Stimulated activated CD8-positive, alpha-beta memory T cell treated with anti-CD3 and anti-CD28 coated beads, Interleukin-12 subunit alpha, Interleukin-12 subunit beta, amount 100 ng/mL, for 24 hours (primary cell): ENCODE measurements at regions not wholly inside any gene's neighbourhood (a gene's known extent, or its start where the extent isn't known, plus 50 kb on each side); places are given as distances from the start of the nearest gene placed in this dataset.
"Not testable (repeated sequence)": the region's sequence is repeated elsewhere in the genome, so short reads cannot be mapped to it uniquely, and the experiment has no call there.

Source experiments
- DNase-seq: peaks from one replicate; pipeline ENCODE4 v3.0.0-alpha.2; 2020; ENCODE audit errors: extremely low read depth

DNA sequence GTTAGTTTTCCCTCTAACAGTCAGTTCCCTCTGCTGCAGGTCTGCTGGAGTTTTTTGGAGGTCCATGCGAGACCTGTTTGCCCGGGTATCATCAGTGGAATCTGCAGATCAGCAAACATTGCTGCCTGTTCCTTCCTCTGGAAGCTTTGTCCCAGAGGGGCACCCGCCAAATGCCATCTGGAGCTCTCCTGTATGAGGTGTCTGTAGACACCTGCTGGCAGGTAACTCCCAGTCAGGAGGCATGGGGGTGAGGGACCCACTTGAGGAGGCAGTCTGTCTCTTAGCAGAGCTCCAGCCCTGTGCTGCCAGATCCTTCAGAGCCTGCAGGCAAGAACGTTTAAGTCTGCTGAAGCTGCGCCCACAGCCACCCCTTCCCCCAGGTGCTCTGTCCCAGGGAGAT lies 884.3 kb upstream of the GRIA3 start:
- not testable (repeated sequence) for DNase-seq

DNA sequence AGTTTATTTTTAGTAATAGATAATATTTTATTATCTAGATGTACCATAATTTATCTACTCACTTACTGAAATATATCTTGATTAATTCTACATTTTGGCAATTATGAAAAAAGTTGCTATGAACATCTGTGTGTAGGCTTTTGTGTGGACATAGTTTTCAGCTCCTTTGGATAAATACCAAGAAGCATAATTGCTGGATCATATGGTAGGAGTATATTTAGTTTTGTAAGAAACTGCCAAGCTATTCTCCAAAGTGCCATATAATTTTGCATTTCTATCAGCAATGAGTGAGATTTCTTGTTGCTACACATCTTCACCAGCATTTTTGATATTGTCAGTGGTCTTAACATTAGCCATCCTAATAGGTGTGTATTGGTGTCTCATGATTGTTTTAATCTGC lies 882.6 kb upstream of the GRIA3 start:
- no peak for DNase-seq

DNA sequence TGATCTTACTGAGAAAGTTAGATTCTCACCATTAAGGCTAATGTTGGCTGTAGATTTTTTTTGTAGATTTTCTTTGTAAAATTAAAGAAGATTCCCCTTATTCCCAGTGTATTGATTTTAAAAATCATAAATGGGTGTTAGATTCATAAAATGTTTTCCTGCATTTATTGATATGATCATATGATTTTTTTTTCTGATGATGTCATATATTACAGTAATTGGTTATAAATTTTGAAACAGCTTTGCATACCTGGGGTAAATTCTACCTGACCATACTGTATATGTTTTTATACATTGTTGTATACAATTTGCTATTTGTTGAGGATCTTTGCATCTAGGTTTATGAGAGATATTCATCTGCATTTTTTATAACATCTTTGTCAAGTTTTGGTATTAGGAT lies 880.3 kb upstream of the GRIA3 start:
- DNase-seq = no peak

DNA sequence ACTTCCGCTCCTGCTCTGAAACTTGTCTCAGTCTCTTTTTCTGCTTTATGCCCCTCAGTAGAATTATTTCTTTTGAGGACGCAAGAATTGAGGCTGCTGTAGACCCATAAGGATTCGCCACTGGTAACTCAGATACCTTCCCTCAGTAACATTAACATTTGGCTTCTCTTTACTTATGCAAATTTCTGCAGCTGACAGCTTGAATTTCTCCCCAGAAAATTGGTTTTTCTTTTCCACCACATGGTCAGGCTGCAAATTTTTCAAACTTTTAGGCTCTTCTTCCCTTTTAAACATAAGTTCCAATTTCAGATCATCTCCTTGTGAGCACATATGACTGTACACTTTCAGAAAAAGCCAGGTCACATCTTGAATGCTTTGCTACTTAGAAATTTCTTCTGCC lies 839.3 kb upstream of the GRIA3 start:
- DNase-seq = no peak

DNA sequence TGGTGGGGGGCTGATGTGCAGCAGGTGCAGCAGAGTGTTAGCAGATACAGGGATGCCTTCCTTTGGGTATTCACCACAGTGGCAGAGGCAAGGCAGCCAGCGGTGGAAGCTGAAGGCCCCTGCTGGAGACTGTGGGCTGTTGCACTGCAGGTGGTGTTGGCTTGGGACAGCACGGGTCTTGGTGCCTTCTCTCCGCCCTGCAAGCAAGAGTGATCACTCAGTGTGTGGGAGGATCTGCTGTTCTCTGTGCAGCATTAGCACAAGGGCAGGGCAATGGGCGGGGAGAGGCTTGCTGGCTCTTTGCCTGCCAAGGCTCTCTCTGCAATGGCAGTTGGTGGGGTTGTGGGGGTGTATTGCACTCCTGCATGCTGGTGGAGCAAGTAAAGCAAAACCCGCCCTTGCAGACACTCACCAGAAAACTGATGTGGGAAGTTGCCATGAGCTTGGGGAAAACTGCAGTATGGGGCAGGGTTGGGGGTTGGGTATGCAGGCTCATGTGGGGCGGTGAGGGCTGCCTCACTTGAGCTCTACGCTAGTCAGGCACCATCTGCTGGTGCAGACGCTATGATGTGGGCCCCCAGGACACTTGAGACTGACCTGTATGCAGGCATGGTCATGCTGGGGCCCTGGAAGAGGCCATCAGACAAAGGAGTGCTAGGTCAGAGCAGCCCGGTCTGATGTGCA lies 820.8 kb upstream of the GRIA3 start:
- DNase-seq = no peak

DNA sequence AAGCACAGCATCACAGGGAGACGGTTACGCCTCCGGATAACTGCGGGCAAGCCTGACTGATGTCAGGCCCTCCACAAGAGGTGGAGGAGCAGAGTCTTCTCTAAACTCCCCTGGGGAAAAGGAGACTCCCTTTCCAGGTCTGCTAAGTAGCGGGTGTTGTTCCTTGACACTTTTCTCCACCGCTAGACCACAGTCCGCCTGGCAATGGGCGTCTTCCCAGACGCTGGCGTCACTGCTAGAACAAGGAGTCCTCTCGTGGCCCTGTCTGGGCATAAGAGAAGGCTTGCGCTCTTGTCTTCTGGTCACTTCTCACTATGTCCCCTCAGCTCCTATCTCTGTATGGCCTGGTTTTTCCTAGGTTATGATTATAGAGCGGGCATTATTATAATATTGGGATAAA lies 808.5 kb upstream of the GRIA3 start:
- not testable (repeated sequence) for DNase-seq

DNA sequence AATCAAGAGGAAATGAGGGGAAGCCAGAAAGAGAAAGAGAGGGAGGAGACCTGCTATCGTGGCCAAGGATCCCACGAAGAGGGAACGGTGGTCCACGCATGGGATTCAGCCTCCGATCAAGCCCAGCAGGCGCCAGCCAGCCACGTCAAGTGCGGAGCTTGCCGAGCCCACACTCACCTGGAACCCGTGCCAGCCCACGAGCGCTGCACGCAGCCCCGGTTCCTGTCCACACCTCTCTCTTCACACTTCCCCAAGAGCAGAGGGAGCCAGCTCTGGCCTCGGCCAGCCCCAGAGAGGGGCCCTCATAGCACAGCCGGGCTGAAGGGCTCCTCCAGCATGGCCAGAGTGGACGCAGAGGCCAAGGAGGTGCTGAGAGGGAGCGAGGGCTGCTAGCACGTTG lies 795.1 kb upstream of the GRIA3 start:
- DNase-seq = no peak

DNA sequence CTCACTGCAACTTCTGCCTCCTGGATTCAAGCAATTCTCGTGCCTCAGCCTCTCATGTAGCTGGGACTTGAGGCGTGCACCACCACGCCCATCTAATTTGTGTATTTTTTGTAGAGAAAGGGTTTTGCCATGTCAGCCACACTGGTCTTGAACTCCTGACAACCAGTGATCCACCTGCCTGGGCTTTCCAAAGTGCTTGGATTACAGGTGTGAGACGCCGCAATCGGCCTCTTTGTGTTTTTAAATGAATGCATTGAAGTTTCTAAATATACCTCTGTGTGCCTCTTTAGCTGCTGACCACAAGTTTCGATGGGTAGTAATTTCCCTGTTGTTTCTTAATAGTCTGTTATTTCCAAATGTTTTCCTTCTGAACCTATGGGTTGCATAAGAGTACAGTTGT lies 765.3 kb upstream of the GRIA3 start:
- no peak for DNase-seq

DNA sequence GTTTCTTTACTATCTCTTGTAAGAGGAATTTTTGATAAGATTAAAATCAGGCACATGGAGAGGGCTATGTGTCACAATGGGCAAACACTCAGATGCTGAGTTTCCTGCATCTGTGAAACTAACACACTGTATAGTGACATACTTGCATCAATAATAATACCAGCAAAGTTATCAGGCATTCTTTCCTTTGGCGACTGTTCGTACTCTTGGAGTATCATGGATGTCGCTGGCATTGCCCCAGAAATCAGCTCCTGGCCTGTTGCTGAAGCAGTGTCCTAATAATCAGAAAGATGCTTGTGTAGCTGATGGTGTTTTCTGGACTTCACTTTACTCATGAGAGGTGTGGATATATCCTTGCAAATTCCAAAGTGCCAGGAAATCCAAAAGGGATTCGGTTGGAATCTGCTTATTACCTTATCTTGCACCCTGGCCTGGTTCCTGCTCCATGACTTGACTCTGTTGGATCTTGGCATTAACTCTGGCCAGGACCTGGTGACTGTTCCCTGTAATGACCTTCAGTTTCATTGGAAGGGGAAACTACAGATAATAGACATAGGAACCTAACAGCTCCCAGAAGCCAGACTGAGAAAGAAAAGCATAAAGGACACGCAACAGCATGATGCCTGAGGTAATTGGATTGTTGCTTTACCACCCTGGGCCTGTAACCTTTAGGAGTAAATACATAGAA lies 762.5 kb upstream of the GRIA3 start:
- DNase-seq = no peak

DNA sequence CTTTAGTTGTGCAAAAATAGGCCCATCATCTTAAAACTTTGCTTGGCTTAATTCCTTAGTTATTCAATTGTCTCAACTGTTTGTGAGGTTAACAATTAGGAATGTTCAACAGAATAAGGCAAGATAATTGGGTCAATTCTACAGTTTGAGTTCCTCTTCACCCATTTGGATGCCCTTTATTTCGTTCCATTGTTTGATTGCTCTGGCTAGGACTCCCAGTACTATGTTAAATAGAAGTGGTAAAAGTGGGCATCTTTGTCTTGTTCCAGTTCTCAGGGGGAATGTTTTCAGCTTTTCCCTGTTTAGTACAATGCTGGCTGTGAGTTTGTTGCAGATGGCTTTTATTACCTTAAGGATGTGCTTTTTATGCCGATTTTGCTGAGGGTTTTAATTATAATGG lies 761.5 kb upstream of the GRIA3 start:
- no peak for DNase-seq

DNA sequence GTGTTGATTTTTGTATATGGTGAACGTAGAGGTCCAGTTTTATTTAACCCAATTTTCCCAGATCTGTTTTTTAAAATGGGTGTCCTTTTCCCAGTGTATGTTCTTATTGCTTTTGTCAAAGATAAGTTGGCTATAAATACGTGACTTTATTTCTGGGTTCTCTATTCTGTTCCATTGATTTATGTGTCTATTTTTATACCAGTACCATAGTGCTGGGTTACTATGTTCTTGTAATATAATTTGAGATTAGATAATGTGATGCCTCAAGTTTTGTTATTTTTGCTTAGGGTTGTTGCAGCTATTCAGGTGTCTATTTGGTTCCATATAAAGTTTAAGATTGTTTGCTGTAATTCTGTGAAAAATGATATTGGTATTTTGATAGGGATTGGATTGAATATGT lies 749.1 kb upstream of the GRIA3 start:
- no peak for DNase-seq

DNA sequence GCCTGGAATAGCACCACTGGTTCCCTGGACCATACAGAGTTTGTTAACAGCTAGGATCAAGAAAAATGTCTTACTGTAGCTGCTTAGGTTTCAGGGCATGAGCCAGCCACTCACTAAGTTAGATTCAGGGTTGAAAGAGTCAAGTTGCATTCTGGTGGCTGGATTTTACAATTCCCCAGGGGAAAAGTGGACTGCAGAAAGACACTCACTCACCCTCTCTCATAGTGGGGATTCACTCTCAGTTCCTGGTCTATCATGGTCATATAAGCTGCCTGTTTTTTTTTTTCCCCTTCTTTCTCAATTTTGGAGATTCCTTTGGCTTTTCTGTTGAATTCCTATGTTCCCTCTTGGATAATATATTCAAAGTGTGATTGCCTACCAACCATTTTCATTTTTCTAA lies 744.2 kb upstream of the GRIA3 start:
- DNase-seq = no peak

DNA sequence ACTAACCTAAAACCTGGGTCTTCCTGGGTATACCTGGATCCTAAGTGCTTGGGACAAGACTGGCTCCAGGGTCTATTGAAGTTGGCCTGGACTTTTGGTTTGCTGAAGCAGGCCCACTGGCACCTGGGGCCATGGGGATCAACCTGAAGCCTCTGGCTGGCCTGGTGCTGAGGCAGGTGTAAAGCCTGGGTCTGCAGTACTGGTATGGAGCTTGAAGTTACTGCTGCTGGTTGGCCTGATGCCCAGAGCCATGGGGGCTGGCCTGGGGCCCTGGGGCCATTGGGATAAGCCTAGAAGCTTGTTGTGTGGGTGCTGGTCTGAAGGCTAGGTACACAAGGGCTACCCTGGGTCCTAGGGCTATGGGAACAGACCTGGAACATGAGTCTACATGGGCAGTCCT lies 743.2 kb upstream of the GRIA3 start:
- DNase-seq = no peak

DNA sequence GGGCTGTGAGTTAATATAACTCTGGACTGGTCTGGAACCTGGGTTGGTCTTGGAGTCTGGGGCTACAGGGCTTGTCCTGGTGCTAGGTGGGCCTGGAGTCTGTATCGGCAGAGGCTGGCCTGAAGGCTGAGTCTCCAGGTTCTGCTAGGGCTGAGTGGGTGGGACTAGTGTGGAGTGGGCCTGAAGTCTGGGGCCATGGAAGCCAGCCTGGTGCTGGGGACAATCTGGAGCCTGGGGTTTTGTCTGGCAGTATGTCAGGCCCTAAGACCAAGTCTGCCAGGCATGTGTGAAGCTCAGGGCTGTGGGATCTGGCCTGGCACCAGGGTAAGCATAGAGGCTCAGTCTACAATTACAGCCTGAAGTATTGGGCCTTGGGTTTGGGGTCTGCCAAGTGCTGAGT lies 742.6 kb upstream of the GRIA3 start:
- DNase-seq = no peak

DNA sequence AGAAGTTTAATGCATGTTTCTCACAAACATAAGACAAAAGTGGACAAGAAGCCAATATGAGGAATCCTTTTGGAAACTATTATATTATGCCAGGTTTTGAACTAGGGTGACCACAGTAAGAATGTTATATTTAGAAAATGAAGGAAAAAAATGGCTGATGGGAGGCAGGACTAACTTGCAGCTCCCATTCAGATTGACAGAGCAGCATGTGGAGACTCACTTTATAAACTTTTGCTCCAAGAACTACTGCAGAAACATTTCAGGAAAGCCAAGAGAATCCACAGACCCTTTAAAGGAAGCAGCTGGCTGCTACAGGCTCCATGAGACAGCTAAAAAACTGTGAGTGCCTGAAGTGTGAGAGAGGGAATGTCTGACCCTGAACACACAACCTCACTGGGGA lies 738.6 kb upstream of the GRIA3 start:
- no peak for DNase-seq

DNA sequence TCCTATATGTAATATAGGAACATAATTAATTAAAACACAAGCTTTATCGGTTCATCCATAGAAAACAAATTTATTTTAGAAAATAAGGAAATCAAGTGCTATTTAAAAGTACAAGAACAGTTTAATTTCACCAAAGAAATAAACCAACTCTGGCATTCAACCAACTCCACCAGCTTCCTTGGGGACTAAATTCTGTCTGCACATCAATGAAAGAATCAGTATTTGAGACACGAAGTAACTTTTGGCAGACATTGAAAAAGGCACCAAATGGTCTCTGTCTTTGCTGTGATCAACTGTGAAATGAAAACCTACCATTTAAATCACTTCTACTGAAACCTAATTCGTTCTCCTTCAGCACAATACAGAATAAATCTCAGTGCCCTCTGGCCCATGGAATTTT lies 719.7 kb upstream of the GRIA3 start:
- no peak for DNase-seq

DNA sequence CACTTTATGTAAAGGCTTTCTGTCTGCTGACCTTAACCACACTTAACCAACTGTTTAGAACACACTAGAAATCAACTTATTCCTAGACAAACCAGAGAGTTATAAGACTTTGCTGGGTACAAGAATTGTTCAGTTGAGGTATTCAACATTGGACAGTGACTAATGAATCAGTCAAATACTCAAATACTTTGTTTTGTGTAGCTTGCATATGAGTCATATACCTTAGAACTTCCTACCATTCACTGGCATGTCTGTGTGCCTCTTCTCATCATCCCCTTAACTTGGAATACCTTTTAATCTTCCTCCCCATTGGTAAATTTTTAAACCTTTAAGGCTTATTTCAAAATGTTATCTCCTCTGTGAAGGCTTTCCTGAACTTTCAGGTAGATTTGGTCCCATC lies 708.8 kb upstream of the GRIA3 start:
- no peak for DNase-seq

DNA sequence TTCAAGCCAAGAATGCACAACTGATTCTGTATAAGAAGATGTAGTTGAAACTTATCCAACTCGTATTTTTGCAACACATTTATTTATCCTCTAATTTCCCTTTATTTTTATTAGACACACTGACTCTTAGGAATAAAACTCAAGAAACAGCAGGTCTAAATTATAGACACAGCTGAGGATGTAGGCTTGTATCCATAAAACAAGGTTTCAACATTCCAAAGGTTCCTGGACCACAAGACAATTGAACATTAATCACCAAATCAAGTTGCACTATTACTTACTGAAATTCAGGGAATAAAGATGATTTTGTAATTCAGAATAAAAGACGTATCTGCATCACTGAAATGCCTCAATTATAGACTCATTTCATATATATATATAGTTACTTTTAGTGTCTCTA lies 683.5 kb upstream of the GRIA3 start:
- DNase-seq = no peak

DNA sequence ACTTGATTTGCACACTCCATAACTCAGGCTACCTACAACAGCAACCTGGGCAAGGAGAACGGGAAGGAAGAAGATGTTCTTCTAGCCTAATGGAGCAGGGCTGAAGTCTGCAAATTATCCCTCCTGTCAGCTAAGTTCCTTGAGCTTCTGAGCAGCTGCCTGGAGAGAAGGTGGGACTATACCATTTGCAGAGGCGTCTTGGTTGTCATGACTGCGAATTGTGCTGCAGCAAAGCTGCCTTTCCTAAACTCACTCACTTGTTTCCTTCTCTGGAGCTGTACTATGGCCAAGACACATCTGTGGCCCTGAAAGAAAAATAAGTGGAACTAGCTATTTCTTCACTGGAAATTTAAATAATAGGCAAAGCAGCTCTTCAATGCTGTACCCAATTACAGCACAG lies 682.4 kb upstream of the GRIA3 start:
- no peak for DNase-seq

DNA sequence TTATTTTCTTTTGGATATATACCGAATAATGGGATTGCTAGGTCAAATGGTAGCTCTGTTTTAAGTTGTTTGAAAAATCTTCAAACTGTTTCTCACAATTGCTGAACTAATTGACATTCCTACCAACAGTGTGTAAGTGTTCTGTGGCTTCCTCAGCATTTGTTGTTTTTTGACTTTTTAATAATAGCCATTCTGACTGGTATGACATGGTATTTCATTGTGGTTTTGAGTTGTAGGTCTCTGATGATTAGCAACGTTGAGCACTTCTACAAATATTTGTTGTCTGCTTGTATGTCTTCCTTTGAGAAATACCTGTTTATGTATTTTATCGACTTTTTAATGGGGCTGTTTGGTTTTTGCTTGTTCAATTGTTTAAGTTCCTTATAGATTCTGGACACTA lies 680.1 kb upstream of the GRIA3 start:
- no peak for DNase-seq

DNA sequence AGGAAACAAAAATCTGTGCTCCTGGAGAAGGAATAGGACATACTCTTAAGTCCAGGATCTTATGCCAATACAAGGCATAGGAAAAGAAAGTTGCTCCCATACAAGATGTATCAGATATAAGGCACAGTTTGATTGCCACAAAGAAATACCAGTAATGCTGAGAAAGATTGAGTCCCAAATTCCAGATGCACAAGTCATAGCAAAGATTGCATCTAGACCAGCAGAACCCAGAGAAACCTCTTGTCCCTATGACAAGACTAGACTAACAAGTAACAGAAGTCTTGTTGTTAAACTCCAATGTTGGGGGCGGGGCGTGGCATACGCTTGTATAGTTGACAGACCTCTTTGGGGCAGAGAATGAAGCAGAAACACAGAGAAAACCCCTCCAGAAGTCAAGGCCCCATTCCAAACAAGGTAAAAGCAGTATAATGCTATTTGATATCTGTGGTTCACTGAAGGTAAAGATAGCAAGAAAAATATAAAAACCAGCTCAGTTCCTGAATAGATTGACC lies 671.5 kb upstream of the GRIA3 start:
- DNase-seq = no peak

DNA sequence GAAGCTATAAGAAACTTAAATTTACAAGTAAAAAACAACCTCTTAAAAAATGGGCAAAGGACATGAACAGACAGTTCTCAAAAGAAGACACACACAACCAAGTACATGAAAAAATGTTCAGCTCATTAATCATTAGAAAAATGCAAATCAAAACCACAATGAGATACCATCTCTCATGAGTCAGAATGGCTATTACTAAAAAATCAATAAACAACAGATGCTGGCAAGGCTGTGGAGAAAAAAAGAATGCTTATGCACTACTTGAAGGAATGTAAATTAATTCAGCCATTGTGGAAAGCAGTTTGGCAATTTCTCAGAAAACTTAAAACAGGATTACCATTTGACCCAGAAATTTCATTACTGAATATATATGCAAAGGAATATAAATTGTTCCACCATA lies 666.3 kb upstream of the GRIA3 start:
- DNase-seq = no peak

DNA sequence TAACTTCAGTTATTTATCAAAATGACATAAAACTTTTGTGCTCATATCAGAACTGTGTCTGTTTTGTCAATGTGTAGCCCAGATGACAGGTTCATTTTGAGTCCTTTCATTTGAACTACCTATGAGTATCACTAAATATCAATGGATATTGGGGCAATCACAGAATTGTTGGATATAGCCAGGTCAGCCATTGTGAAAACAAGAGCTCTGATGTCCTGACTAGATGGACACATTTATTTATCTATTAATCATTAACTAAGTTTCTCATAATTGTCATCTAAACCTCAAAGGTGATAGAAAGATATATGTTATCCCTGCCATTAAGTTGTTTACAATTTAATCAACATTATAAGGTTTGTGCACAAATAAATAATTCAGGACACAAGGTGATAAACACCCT lies 638.3 kb upstream of the GRIA3 start:
- no peak for DNase-seq

DNA sequence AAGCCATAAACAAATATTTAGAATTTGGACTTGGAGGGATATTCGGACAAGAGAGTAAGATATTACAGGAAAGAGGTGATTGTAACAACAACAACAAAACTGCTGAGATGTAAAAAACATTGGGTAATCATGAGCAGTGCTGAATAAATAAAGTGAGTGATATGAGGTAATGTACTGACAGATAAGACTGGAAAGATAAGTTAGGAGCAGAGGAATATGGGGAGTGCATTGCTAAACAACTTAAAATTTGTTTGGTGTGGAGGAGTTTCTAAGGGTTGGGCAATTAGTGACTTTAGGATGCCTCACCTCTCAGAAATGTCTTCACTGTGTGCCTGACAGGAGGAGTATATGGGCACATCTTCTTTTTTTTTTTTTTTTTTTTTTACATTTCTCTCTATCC lies 637.8 kb upstream of the GRIA3 start:
- no peak for DNase-seq
